Peyer's patch (tissue), 4 donors: ENCODE measurements at regions not wholly inside any gene's neighbourhood (a gene's known extent, or its start where the extent isn't known, plus 50 kb on each side); places are given as distances from the start of the nearest gene placed in this dataset.

Experiments
- DNase-seq, 3 donors: peaks; one replicate each; pipeline ENCODE4 v3.0.0-alpha.2; 2017 to 2019
- H3K27ac ChIP-seq, 4 donors: fragments of 200-600 bp; sonication (generic); one replicate each; pipeline ENCODE4 v1.5.1; 2016 to 2019
- H3K27me3 ChIP-seq, 2 donors: fragments of 200-600 bp; sonication (generic); one replicate each; pipeline ENCODE4 v1.5.1; 2019
- H3K36me3 ChIP-seq, 3 donors: fragments of 200-600 bp; sonication (generic); one replicate each; pipeline ENCODE4 v1.5.1; 2016 to 2019
- H3K4me1 ChIP-seq, 4 donors: fragments of 200-600 bp; sonication (generic); one replicate each; pipeline ENCODE4 v1.5.1; 2016 to 2019
- H3K4me3 ChIP-seq, 4 donors: fragments of 200-600 bp; sonication (generic); 1 replicate in 3 of 4; 2 replicates in 1 of 4; pipeline ENCODE4 v1.5.1; 2016 to 2019; ENCODE audit warnings: mild to moderate bottlenecking in 1 of 4
- H3K9me3 ChIP-seq, 4 donors: fragments of 200-600 bp; sonication (generic); one replicate each; pipeline ENCODE4 v1.5.1; 2016 to 2019; ENCODE audit warnings: mild to moderate bottlenecking in 1 of 4
- CTCF ChIP-seq, 6 experiments: fragments of 450-650 bp in 4 of 6; fragments of 200-600 bp in 2 of 6; sonication (generic) in 1 of 6; IDR thresholded peaks; one replicate each; pipeline ENCODE4 v1.5.1; 2017 to 2019; ENCODE audit warnings: antibody characterized with exemption in 6 of 6, mild to moderate bottlenecking in 3 of 6, moderate library complexity in 1 of 6
- POLR2A ChIP-seq, 2 donors: fragments of 450-650 bp; IDR thresholded peaks; one replicate each; pipeline ENCODE4 v1.5.1; 2017; ENCODE audit warnings: antibody characterized with exemption in 2 of 2, mild to moderate bottlenecking in 2 of 2, moderate library complexity in 2 of 2

- no peaks in the 10 kb centered on the region for H3K4me1 ChIP-seq
- H3K27ac ChIP-seq, result no peak overlapping the region
- TF ChIP-seq CTCF (IDR thresholded peaks at IDR 0.05), result no peak
- TF ChIP-seq POLR2A (IDR thresholded peaks at IDR 0.05), result no peak
- no peaks in the 10 kb centered on the region for H3K27me3 ChIP-seq
- no peak for DNase-seq
- H3K36me3 ChIP-seq, result no peaks in the 10 kb centered on the region
- no peaks in the 10 kb centered on the region for H3K9me3 ChIP-seq
- no peak overlapping the region for H3K4me3 ChIP-seq
Observed at GRCh38 chr6:74058606-74059005, 362.6 kb downstream of the CD109 start.

- H3K27me3 ChIP-seq, result no peaks in the 10 kb centered on the region
- H3K9me3 ChIP-seq, result no peaks in the 10 kb centered on the region
- TF ChIP-seq CTCF (IDR thresholded peaks at IDR 0.05) (no peak), POLR2A (IDR thresholded peaks at IDR 0.05) (no peak)
- no peak for DNase-seq
- H3K27ac ChIP-seq, result no peak overlapping the region
- H3K4me1 ChIP-seq, result no peaks in the 10 kb centered on the region
- H3K4me3 ChIP-seq, result no peak overlapping the region
- H3K36me3 ChIP-seq, result no peaks in the 10 kb centered on the region
Observed at GRCh38 chr6:74057326-74057725, 361.3 kb downstream of the CD109 start.

GRCh38 chr6:74054190-74054589 is 358.2 kb downstream of the CD109 start:
- no peak for DNase-seq
- TF ChIP-seq POLR2A (IDR thresholded peaks at IDR 0.05) (no peak), CTCF (IDR thresholded peaks at IDR 0.05) (no peak)
- H3K36me3 ChIP-seq, result no peaks in the 10 kb centered on the region

DNA sequence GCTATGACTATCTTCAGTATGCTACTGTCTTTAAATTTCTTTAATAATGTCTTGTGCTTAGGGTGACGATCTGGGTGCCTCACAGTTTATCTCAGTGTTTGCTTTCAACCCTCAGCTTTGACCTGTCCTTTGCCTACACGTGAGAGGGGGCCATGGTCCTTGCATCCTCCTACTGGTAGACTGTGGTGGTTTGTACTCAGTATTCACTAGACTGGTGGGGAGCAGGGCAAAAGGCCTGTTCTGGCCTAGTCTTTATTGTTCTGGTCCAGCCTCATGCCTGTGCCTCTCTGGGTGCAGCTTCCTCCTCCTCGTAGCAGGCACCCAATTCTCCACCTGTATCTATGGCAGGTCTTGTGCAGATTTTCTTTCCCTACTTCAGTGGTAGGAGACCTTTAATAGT is 354.9 kb downstream of the CD109 start:
- no peak overlapping the region for H3K4me3 ChIP-seq
- H3K36me3 ChIP-seq, result no peaks in the 10 kb centered on the region
- no peak overlapping the region for H3K27ac ChIP-seq
- H3K4me1 ChIP-seq, result no peaks in the 10 kb centered on the region
- H3K9me3 ChIP-seq, result no peaks in the 10 kb centered on the region
- no peak for DNase-seq
- no peaks in the 10 kb centered on the region for H3K27me3 ChIP-seq
- TF ChIP-seq CTCF (IDR thresholded peaks at IDR 0.05) (no peak), POLR2A (IDR thresholded peaks at IDR 0.05) (no peak)

More at GRCh38 chr6:74054190-74054589, 358.2 kb downstream of the CD109 start:
- no peak overlapping the region for H3K4me3 ChIP-seq
- no peaks in the 10 kb centered on the region for H3K27me3 ChIP-seq
- H3K4me1 ChIP-seq, result no peaks in the 10 kb centered on the region
- no peak overlapping the region for H3K27ac ChIP-seq
- H3K9me3 ChIP-seq, result no peaks in the 10 kb centered on the region

GRCh38 chr6:74048387-74048786 is 352.4 kb downstream of the CD109 start:
- Histone ChIP-seq H3K36me3 (no peaks in the 10 kb centered on the region), H3K9me3 (no peaks in the 10 kb centered on the region), H3K27ac (no peak overlapping the region), H3K4me3 (no peak overlapping the region), H3K4me1 (no peaks in the 10 kb centered on the region), H3K27me3 (no peaks in the 10 kb centered on the region)
- no peak for TF ChIP-seq POLR2A (IDR thresholded peaks at IDR 0.05)
- no peak for TF ChIP-seq CTCF (IDR thresholded peaks at IDR 0.05)
- DNase-seq, result no peak

DNA sequence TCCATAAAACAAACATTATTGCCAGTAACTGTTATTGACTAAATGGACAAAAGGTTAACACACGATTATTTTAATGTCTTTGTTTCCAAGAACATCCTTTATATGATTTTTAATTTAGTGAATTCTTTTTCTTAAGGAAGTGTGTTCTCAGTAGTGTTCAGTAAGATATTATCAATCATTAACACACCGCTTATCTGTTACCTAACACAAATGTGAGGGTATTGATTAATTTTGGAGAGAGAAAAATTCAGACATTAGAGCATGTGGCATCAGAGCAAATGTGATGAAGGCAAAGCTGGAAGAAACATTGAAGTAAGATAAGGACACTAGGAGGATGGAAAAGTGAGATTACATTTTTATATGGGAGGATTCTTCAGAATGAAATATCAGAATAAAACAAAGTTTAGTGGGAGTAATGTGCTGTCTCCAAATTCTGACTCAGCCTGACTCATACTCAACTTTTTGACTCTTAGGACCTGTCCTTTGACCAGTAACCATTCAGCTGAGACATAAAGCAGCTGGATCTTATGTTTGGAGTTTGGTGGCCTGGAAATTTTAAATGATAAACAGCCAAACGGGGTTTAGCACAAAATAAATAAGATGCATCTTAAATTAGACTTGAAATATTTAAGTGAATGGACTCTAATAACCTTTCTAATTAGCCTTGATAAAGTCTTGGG is 348.6 kb downstream of the CD109 start:
- Histone ChIP-seq H3K36me3 (no peaks in the 10 kb centered on the region), H3K4me3 (no peak overlapping the region), H3K4me1 (no peaks in the 10 kb centered on the region), H3K27ac (no peak overlapping the region), H3K9me3 (no peaks in the 10 kb centered on the region), H3K27me3 (no peaks in the 10 kb centered on the region)
- DNase-seq, result no peak
- TF ChIP-seq CTCF (IDR thresholded peaks at IDR 0.05) (no peak), POLR2A (IDR thresholded peaks at IDR 0.05) (no peak)
